HepG2 (cell line): ENCODE measurements at regions not wholly inside any gene's neighbourhood (a gene's known extent, or its start where the extent isn't known, plus 50 kb on each side); places are given as distances from the start of the nearest gene placed in this dataset.

Source experiments
- AKNA ChIP-seq: sonication (generic); formaldehyde crosslinking; IDR thresholded peaks from 2 replicates; pipeline ENCODE4 v1.4.0; 2020; ENCODE audit warnings: missing genetic modification reagents, borderline replicate concordance
- EED ChIP-seq: sonication (generic); formaldehyde crosslinking; IDR thresholded peaks from 2 replicates; pipeline ENCODE4 v1.5.0; 2020; ENCODE audit warnings: mild to moderate bottlenecking, missing genetic modification reagents
- ESRRA ChIP-seq: sonication (generic); formaldehyde crosslinking; IDR thresholded peaks from 2 replicates; pipeline ENCODE4 v1.5.1; 2020; ENCODE audit warnings: mild to moderate bottlenecking, low read depth, missing genetic modification reagents
- FOXK1 ChIP-seq: sonication (generic); formaldehyde crosslinking; IDR thresholded peaks from 2 replicates; pipeline ENCODE4 v1.4.0; 2020; ENCODE audit warnings: low read depth, missing genetic modification reagents, borderline replicate concordance
- FOXP1 ChIP-seq, 2 experiments: fragments of 450-650 bp in 1 of 2; IDR thresholded peaks; 2 replicates each; pipeline ENCODE4 v1.6.1; 2017 to 2018; ENCODE audit warnings: antibody characterized with exemption in 1 of 2
- HDAC1 ChIP-seq: sonication (generic); formaldehyde crosslinking; IDR thresholded peaks from 2 replicates; pipeline ENCODE4 v1.5.1; 2020; ENCODE audit warnings: mild to moderate bottlenecking, missing genetic modification reagents
- HNF4A ChIP-seq: sonication (generic); formaldehyde crosslinking; IDR thresholded peaks from 2 replicates; pipeline ENCODE4 v1.4.0; 2020; ENCODE audit warnings: missing genetic modification reagents
- NFATC3 ChIP-seq: sonication (generic); formaldehyde crosslinking; IDR thresholded peaks from 2 replicates; pipeline ENCODE4 v1.5.1; 2020; ENCODE audit warnings: mild to moderate bottlenecking, missing genetic modification reagents
- NFYC ChIP-seq: IDR thresholded peaks from 2 replicates; pipeline ENCODE4 v1.6.1; 2016; ENCODE audit warnings: missing genetic modification reagents, missing compliant biosample characterization
- PBX2 ChIP-seq: IDR thresholded peaks from 2 replicates; pipeline ENCODE4 v1.6.1; 2016; ENCODE audit warnings: control low read depth
- POLR2AphosphoS5 ChIP-seq: IDR thresholded peaks from 2 replicates; pipeline ENCODE4 v1.6.1; 2012; ENCODE audit warnings: low read depth, low read length
- PTBP1 ChIP-seq: fragments of 200-400 bp; formaldehyde crosslinking; IDR thresholded peaks from 2 replicates; pipeline ENCODE4 v1.6.1; 2018; ENCODE audit warnings: low read length, low read depth; ENCODE audit not compliant: poor library complexity, severe bottlenecking
- SOX5 ChIP-seq: IDR thresholded peaks from 2 replicates; pipeline ENCODE4 v1.6.1; 2016; ENCODE audit warnings: borderline replicate concordance
- USF2 ChIP-seq, 2 experiments: sonication (generic) in 1 of 2; formaldehyde crosslinking in 1 of 2; IDR thresholded peaks; 2 replicates each; pipeline versions ENCODE4 v1.5.1 to v1.6.1; 2011 to 2020; ENCODE audit warnings: borderline replicate concordance in 1 of 2, low read depth in 1 of 2, low read length in 1 of 2, mild to moderate bottlenecking in 1 of 2, missing genetic modification reagents in 1 of 2, moderate library complexity in 1 of 2
- ZBTB25 ChIP-seq: IDR thresholded peaks from 2 replicates; pipeline ENCODE4 v1.6.1; 2018; ENCODE audit warnings: missing genetic modification reagents
- ZFAT ChIP-seq: sonication (generic); formaldehyde crosslinking; conservative IDR thresholded peaks from 2 replicates; pipeline ENCODE4 v1.8.1; 2023; ENCODE audit warnings: missing genetic modification reagents, inconsistent platforms
- ZGPAT ChIP-seq: IDR thresholded peaks from 2 replicates; pipeline ENCODE4 v1.6.1; 2016; ENCODE audit warnings: mild to moderate bottlenecking
- ZSCAN5A ChIP-seq: sonication (generic); formaldehyde crosslinking; IDR thresholded peaks from 2 replicates; pipeline ENCODE4 v1.8.0; 2022; ENCODE audit warnings: mild to moderate bottlenecking, missing genetic modification reagents, borderline replicate concordance

GRCh38 chr6:81864124-81864523 is 111.6 kb upstream of the TENT5A start (continued):
- no peak for TF ChIP-seq AKNA (CRISPR knock-in tag)
- 0 out of 2 replicates have a peak, but pooled peaks have one; percentile 28 for TF ChIP-seq ZBTB25 (CRISPR knock-in tag)
- TF ChIP-seq PBX2, result no peak
- TF ChIP-seq HNF4A (CRISPR knock-in tag), result no peak
- no peak for TF ChIP-seq HDAC1
- no peak for TF ChIP-seq NFATC3 (CRISPR knock-in tag)
- TF ChIP-seq PTBP1, result no peak
- TF ChIP-seq FOXP1 (IDR thresholded peaks at IDR 0.05), result no peak
- peak; percentile 87 for TF ChIP-seq FOXP1 (CRISPR knock-in tag; IDR thresholded peaks at IDR 0.05)
- no peak for TF ChIP-seq ZSCAN5A
- no peak for TF ChIP-seq NFYC (CRISPR knock-in tag)
- TF ChIP-seq ZGPAT, result no peak; the same call in 1 of the 2 replicates
- peak; percentile 93 for TF ChIP-seq SOX5 (CRISPR knock-in tag)
- no peak for TF ChIP-seq POLR2AphosphoS5
- TF ChIP-seq FOXK1 (CRISPR knock-in tag), result no peak
- TF ChIP-seq EED, result no peak
- no peak for TF ChIP-seq ESRRA (CRISPR knock-in tag)
- TF ChIP-seq ZFAT (CRISPR knock-in tag), result no peak
- no peak for TF ChIP-seq USF2 (IDR thresholded peaks at IDR 0.05; ENCODE audit: low read depth, low read length)
- no peak for TF ChIP-seq USF2 (CRISPR knock-in tag; IDR thresholded peaks at IDR 0.05; ENCODE audit: borderline replicate concordance)
